ENCODE measurements at regions not wholly inside any gene's neighbourhood (a gene's known extent, or its start where the extent isn't known, plus 50 kb on each side); places are given as distances from the start of the nearest gene placed in this dataset.

DNA sequence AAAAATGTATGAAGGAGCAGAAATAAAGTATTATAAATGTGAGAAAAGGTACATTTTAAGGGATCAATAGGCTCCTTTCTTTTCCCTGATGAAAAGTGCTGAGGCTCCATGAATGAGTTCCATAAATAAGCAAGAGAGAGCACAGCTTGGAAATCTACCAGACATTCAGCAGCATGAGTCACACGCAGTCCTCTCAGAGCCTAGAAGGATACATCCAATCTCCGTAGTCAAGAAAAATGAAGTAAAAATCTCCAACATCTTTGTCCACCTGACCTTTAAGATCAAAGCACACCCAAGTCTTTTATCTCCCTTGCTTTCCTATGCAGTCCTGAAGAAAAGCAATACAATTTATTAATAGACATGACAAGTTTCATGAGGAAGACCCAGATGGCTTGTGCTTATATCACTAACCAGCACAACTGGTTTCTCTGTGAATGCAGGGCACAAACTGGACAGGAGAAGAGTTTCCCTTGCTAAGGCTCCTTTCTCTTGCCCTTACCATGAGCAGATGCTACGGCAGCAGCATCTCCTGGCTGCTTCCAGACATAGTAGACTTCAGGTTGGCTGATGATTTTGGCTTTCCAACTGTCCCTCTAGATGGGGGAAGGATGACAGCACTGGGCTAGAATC, 730.8 kb downstream of the EFNB2 start:
- no peaks in the 10 kb centered on the region for H3K27me3 ChIP-seq (ENCODE audit: low read depth)
- TF ChIP-seq CTCF (IDR thresholded peaks at IDR 0.05; ENCODE audit: borderline replicate concordance), result no peak
- intact Hi-C loops (cut with micrococcal nuclease), result no loop called here
- no peaks in the 10 kb centered on the region for H3K36me3 ChIP-seq
- DNase-seq, result no peak
- no peak overlapping the region for H3K27ac ChIP-seq (replicated peaks)
- H3K4me3 ChIP-seq, result no peak overlapping the region
- H3K4me1 ChIP-seq, result no peaks in the 10 kb centered on the region
- no peaks in the 10 kb centered on the region for H3K9me3 ChIP-seq (replicated peaks)

DNA sequence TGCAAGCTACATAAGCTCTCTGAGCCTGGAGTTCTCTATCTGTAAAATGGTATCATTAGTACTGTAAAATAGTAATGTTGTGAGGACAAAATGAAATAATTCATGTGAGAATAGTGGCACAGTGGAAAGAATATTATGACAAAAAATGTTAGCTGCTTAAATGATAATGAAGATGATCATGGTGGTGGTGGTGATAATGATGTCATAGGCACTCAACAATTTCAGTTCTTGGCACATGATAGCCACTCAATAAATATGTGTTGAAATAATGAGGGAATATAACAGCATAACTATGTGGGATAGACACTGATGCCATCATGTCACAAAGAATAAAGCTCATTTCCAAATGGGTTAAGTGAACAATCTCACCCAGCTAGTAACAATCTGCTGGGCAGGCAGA, 736.3 kb downstream of the EFNB2 start:
- Histone ChIP-seq H3K27ac (replicated peaks) (no peak overlapping the region), H3K36me3 (no peaks in the 10 kb centered on the region), H3K9me3 (replicated peaks) (no peaks in the 10 kb centered on the region), H3K4me1 (no peaks in the 10 kb centered on the region), H3K27me3 (ENCODE audit: low read depth) (no peaks in the 10 kb centered on the region), H3K4me3 (no peak overlapping the region)
- intact Hi-C loops (cut with micrococcal nuclease), result no loop called here
- no peak for TF ChIP-seq CTCF (IDR thresholded peaks at IDR 0.05; ENCODE audit: borderline replicate concordance)
- no peak for DNase-seq

DNA sequence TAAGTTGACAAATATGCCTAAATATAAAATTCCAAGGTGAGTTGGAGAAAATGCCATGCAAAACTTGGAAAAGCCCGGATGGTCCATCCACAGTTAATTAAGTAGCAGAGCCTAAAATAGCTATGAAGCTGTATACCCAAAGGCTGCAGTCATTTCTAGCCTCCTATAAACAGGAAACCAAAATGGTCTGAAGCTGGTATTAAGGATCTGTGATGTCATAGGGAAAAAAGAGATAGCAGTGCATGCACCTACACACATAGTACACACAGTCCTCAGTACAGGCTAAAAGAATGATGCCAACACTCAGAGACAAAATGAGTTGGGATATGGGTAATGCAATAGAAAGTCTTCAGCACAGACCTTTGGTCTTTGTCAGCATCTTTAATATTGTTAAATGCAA, 736.9 kb downstream of the EFNB2 start:
- DNase-seq, result no peak
- Histone ChIP-seq H3K4me1 (no peaks in the 10 kb centered on the region), H3K27ac (replicated peaks) (no peak overlapping the region), H3K36me3 (no peaks in the 10 kb centered on the region), H3K27me3 (ENCODE audit: low read depth) (no peaks in the 10 kb centered on the region), H3K9me3 (replicated peaks) (no peaks in the 10 kb centered on the region), H3K4me3 (no peak overlapping the region)
- no peak for TF ChIP-seq CTCF (IDR thresholded peaks at IDR 0.05; ENCODE audit: borderline replicate concordance)
- intact Hi-C loops (cut with micrococcal nuclease), result no loop called here

GRCh38 chr13:105796081-105796480, 739.4 kb downstream of the EFNB2 start:
- intact Hi-C loops (cut with micrococcal nuclease), result no loop called here
- Histone ChIP-seq H3K9me3 (replicated peaks) (no peaks in the 10 kb centered on the region), H3K27ac (replicated peaks) (no peak overlapping the region), H3K27me3 (ENCODE audit: low read depth) (no peaks in the 10 kb centered on the region), H3K36me3 (no peaks in the 10 kb centered on the region), H3K4me3 (no peak overlapping the region), H3K4me1 (no peaks in the 10 kb centered on the region)
- TF ChIP-seq CTCF (IDR thresholded peaks at IDR 0.05; ENCODE audit: borderline replicate concordance), result no peak
- no peak for DNase-seq

DNA sequence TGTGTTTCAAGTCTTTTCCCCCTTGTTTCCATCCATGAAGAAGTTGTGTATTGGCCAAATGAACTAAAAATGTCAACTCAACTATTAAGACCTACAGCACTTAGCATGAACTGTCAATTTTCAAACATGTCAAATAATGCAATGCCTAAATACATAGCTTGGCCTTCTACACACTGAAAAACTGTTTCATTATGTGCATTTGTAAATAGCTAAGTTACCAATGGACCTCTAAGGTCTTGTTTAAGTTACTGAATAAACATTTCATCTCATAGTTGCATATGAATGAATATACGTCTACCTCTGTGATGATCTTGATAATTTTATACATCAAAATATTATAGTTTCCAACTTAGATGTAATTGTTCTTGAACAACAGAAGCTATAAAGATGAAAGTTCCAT, 744.5 kb downstream of the EFNB2 start:
- no peaks in the 10 kb centered on the region for H3K36me3 ChIP-seq
- no peak for DNase-seq
- intact Hi-C loops (cut with micrococcal nuclease), result no loop called here
- no peaks in the 10 kb centered on the region for H3K27me3 ChIP-seq (ENCODE audit: low read depth)
- no peaks in the 10 kb centered on the region for H3K9me3 ChIP-seq (replicated peaks)
- peaks cover 8% of the 10 kb centered on the region for H3K4me1 ChIP-seq
- no peak overlapping the region for H3K27ac ChIP-seq (replicated peaks)
- TF ChIP-seq CTCF (IDR thresholded peaks at IDR 0.05; ENCODE audit: borderline replicate concordance), result no peak
- H3K4me3 ChIP-seq, result no peak overlapping the region
